Left forelimb (tissue), 1 donor: ENCODE measurements at regions not wholly inside any gene's neighbourhood (a gene's known extent, or its start where the extent isn't known, plus 50 kb on each side); places are given as distances from the start of the nearest gene placed in this dataset.

ENCODE experiments used
- DNase-seq: peaks from one replicate; pipeline ENCODE4 v3.0.0-alpha.2; 2018; ENCODE audit warnings: low spot score

- DNase-seq = no peak
Observed at GRCh38 chr20:20992686-20993360, 113.3 kb downstream of the LINC00237 start.

GRCh38 chr20:20992277-20992676 is 113.9 kb downstream of the LINC00237 start:
- no peak for DNase-seq

GRCh38 chr20:20989081-20989480 is 117.1 kb downstream of the LINC00237 start:
- no peak for DNase-seq

GRCh38 chr20:20979934-20980333 is 126.2 kb downstream of the LINC00237 start:
- no peak for DNase-seq

GRCh38 chr20:20977786-20978185 is 128.4 kb downstream of the LINC00237 start:
- no peak for DNase-seq

- DNase-seq = no peak
Observed at GRCh38 chr20:20972490-20972889, 133.7 kb downstream of the LINC00237 start.

GRCh38 chr20:20971810-20972209 is 134.3 kb downstream of the LINC00237 start:
- DNase-seq = no peak

GRCh38 chr20:20970841-20971240 is 135.3 kb downstream of the LINC00237 start:
- no peak for DNase-seq

GRCh38 chr20:20969701-20970280 is 136.4 kb downstream of the LINC00237 start:
- no peak for DNase-seq

- no peak for DNase-seq
Observed at GRCh38 chr20:20967564-20968184, 138.5 kb downstream of the LINC00237 start.

- no peak for DNase-seq
Observed at GRCh38 chr20:20966171-20966570, 140.0 kb downstream of the LINC00237 start.

GRCh38 chr20:20959031-20959755 is 147.0 kb downstream of the LINC00237 start:
- no peak for DNase-seq

GRCh38 chr20:20956513-20956931 is 149.6 kb downstream of the LINC00237 start:
- no peak for DNase-seq

- no peak for DNase-seq
Observed at GRCh38 chr20:20955892-20956291, 150.3 kb downstream of the LINC00237 start.

- no peak for DNase-seq
Observed at GRCh38 chr20:20953738-20954618, 152.2 kb downstream of the LINC00237 start.

GRCh38 chr20:20950620-20951019 is 155.5 kb downstream of the LINC00237 start:
- no peak for DNase-seq

- no peak for DNase-seq
Observed at GRCh38 chr20:20946122-20946759, 159.9 kb downstream of the LINC00237 start.

GRCh38 chr20:20941468-20941889 is 164.7 kb downstream of the LINC00237 start:
- no peak for DNase-seq

GRCh38 chr20:20939006-20939405 is 167.2 kb downstream of the LINC00237 start:
- DNase-seq = no peak

GRCh38 chr20:20938599-20938998 is 167.6 kb downstream of the LINC00237 start:
- DNase-seq = no peak

- DNase-seq = no peak
Observed at GRCh38 chr20:20938131-20938530, 168.0 kb downstream of the LINC00237 start.
